ENCODE measurements at regions not wholly inside any gene's neighbourhood (a gene's known extent, or its start where the extent isn't known, plus 50 kb on each side); places are given as distances from the start of the nearest gene placed in this dataset.
"Not testable (repeated sequence)": the region's sequence is repeated elsewhere in the genome, so short reads cannot be mapped to it uniquely, and the experiment has no call there.

GRCh38 chr12:127041985-127042625, 1224.9 kb upstream of the TMEM132C start:
- H3K27ac ChIP-seq, result no peak overlapping the region
- TF ChIP-seq, protein P1, sequence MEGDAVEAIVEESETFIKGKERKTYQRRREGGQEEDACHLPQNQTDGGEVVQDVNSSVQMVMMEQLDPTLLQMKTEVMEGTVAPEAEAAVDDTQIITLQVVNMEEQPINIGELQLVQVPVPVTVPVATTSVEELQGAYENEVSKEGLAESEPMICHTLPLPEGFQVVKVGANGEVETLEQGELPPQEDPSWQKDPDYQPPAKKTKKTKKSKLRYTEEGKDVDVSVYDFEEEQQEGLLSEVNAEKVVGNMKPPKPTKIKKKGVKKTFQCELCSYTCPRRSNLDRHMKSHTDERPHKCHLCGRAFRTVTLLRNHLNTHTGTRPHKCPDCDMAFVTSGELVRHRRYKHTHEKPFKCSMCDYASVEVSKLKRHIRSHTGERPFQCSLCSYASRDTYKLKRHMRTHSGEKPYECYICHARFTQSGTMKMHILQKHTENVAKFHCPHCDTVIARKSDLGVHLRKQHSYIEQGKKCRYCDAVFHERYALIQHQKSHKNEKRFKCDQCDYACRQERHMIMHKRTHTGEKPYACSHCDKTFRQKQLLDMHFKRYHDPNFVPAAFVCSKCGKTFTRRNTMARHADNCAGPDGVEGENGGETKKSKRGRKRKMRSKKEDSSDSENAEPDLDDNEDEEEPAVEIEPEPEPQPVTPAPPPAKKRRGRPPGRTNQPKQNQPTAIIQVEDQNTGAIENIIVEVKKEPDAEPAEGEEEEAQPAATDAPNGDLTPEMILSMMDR (IDR thresholded peaks at IDR 0.05), result no peak
- TF ChIP-seq ZFX (IDR thresholded peaks at IDR 0.05; ENCODE audit: borderline replicate concordance), result no peak

- no peak overlapping the region for H3K27ac ChIP-seq
- TF ChIP-seq ZFX (IDR thresholded peaks at IDR 0.05; ENCODE audit: borderline replicate concordance), result no peak
- TF ChIP-seq, protein P1 (IDR thresholded peaks at IDR 0.05), result no peak
Observed at GRCh38 chr12:127043731-127044130, 1223.2 kb upstream of the TMEM132C start.

GRCh38 chr12:127044836-127045235, 1222.1 kb upstream of the TMEM132C start:
- TF ChIP-seq, protein P1 (IDR thresholded peaks at IDR 0.05), result no peak
- TF ChIP-seq ZFX (IDR thresholded peaks at IDR 0.05; ENCODE audit: borderline replicate concordance), result no peak
- H3K27ac ChIP-seq, result no peak overlapping the region

DNA sequence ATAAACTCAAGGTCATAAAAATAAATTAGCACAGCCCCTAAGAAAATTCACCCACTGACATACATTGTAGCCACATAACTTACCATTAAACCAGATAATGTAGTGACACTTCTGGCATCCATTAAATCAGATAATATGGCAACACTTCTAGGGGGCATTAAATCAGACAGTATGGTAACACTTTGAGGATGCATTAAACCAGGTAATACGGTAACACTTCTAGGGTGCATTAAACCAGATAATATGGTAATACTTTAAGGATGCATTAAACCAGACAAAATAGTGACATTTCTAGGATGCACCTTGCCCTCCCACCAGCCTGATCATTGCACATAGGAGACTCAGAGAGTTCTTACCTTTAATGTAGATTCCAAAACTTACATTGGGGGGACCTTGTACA, 1220.5 kb upstream of the TMEM132C start:
- TF ChIP-seq, protein P1 (IDR thresholded peaks at IDR 0.05), result no peak
- TF ChIP-seq ZFX (IDR thresholded peaks at IDR 0.05; ENCODE audit: borderline replicate concordance), result no peak
- H3K27ac ChIP-seq, result no peak overlapping the region

DNA sequence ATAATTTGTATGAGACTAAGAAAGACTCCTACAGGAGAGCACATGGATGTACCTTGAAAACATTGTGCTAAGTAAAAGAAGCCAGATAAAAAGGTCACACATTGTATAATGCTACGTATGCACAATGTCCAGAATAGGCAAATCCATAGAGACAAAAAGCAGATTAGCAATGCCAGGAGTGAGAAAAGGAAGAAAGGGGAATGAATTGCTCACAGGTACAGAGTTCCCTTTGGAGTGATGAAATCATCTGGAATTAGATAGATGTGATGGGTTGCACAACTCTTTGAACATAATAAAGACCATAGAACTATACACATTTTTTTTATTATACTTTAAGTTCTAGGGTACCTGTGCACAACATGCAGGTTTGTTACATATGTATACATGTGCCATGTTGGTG, 1218.9 kb upstream of the TMEM132C start:
- no peak for TF ChIP-seq ZFX (IDR thresholded peaks at IDR 0.05; ENCODE audit: borderline replicate concordance)
- TF ChIP-seq, protein P1 (IDR thresholded peaks at IDR 0.05), result no peak
- H3K27ac ChIP-seq, result no peak overlapping the region

- not testable (repeated sequence) for H3K27ac ChIP-seq
Observed at GRCh38 chr12:127048525-127048924, 1218.4 kb upstream of the TMEM132C start.

- H3K27ac ChIP-seq, result no peak overlapping the region
Observed at GRCh38 chr12:127051139-127051538, 1215.8 kb upstream of the TMEM132C start.

More at GRCh38 chr12:127051139-127051538, 1215.8 kb upstream of the TMEM132C start:
- no peak for TF ChIP-seq ZFX (IDR thresholded peaks at IDR 0.05; ENCODE audit: borderline replicate concordance)
- TF ChIP-seq, protein P1 (IDR thresholded peaks at IDR 0.05), result no peak
